Endodermal cell (in vitro differentiated cells): ENCODE measurements at regions not wholly inside any gene's neighbourhood (a gene's known extent, or its start where the extent isn't known, plus 50 kb on each side); places are given as distances from the start of the nearest gene placed in this dataset.

Source experiments
- DNase-seq: peaks from one replicate; pipeline ENCODE4 v3.0.0-alpha.2; 2017
- H3K27ac ChIP-seq: 2 replicates; pipeline ENCODE4 v1.5.1; 2013; ENCODE audit warnings: mild to moderate bottlenecking, low read depth, low read length, moderate library complexity
- H3K27me3 ChIP-seq: 2 replicates; pipeline ENCODE4 v1.6.1; 2013; ENCODE audit warnings: mild to moderate bottlenecking, low read length, moderate library complexity; ENCODE audit not compliant: insufficient read depth, control insufficient read depth, poor library complexity, severe bottlenecking
- H3K36me3 ChIP-seq: 2 replicates; pipeline ENCODE4 v1.7.0; 2013; ENCODE audit warnings: mild to moderate bottlenecking, low read length, moderate library complexity; ENCODE audit not compliant: control insufficient read depth, insufficient read depth
- H3K4me1 ChIP-seq: one replicate; pipeline ENCODE4 v1.7.0; 2013; ENCODE audit warnings: low read length; ENCODE audit not compliant: control insufficient read depth, insufficient read depth
- H3K4me3 ChIP-seq: 2 replicates; pipeline ENCODE4 v1.5.1; 2013; ENCODE audit warnings: mild to moderate bottlenecking, low read length, moderate library complexity
- H3K9ac ChIP-seq: 2 replicates; pipeline ENCODE4 v1.6.1; 2013; ENCODE audit warnings: mild to moderate bottlenecking, low read length, moderate library complexity; ENCODE audit not compliant: poor library complexity, severe bottlenecking; ENCODE audit errors: extremely low read depth
- H3K9me3 ChIP-seq: 2 replicates; pipeline ENCODE4 v1.6.1; 2013; ENCODE audit warnings: mild to moderate bottlenecking, low read length, moderate library complexity; ENCODE audit not compliant: control insufficient read depth
- H3K27ac Mint-ChIP-seq: 2 replicates; pipeline ENCODE4 v1.8.0; 2020; ENCODE audit warnings: mixed read lengths
- H3K27me3 Mint-ChIP-seq: 2 replicates; pipeline ENCODE4 v1.8.0; 2021; ENCODE audit warnings: mild to moderate bottlenecking, mixed read lengths; ENCODE audit not compliant: insufficient read depth
- H3K36me3 Mint-ChIP-seq: 2 replicates; pipeline ENCODE4 v1.8.0; 2020; ENCODE audit warnings: low read depth, mixed read lengths
- H3K4me1 Mint-ChIP-seq: 2 replicates; pipeline ENCODE4 v1.8.0; 2020; ENCODE audit warnings: mixed read lengths
- H3K4me3 Mint-ChIP-seq: 2 replicates; pipeline ENCODE4 v1.8.0; 2020; ENCODE audit warnings: mild to moderate bottlenecking, moderate library complexity, mixed read lengths
- H3K9me3 Mint-ChIP-seq: 2 replicates; pipeline ENCODE4 v1.8.0; 2020; ENCODE audit warnings: mild to moderate bottlenecking, mixed read lengths
- CTCF ChIP-seq: fragments of 200-600 bp; sonication (generic); conservative IDR thresholded peaks from 2 replicates; pipeline ENCODE4 v1.5.0; 2021; ENCODE audit warnings: antibody characterized with exemption, mild to moderate bottlenecking
- whole genome bisulfite sequencing, 2 experiments: methylation state at CpG; one replicate each; pipeline versions ENCODE4 v1.1.5 to v1.1.7; 2013; ENCODE audit warnings: missing lambda C conversion rate in 2 of 2, mixed read lengths in 1 of 2; ENCODE audit not compliant: insufficient coverage in 1 of 2, insufficient read length in 1 of 2; 5-methylcytosine and 5-hydroxymethylcytosine counted together

GRCh38 chr7:50959991-50960390, 177.3 kb upstream of the GRB10 start:
- H3K36me3 Mint-ChIP-seq, result peaks cover 3% of the 10 kb centered on the region
- H3K4me3 ChIP-seq, result no peak overlapping the region
- H3K4me1 ChIP-seq, result no peaks in the 10 kb centered on the region
- WGBS, 2 experiments, result 86 to 100% methylated on average over 1 of the region's 1 CpG
- H3K27ac ChIP-seq, result no peak overlapping the region
- no peak overlapping the region for H3K4me3 Mint-ChIP-seq
- no peak for DNase-seq
- no peak overlapping the region for H3K9ac ChIP-seq
- H3K9me3 Mint-ChIP-seq, result peaks cover 27% of the 10 kb centered on the region
- H3K27ac Mint-ChIP-seq, result no peak overlapping the region
- H3K9me3 ChIP-seq, result peaks cover 12% of the 10 kb centered on the region
- no peak for TF ChIP-seq CTCF
- H3K4me1 Mint-ChIP-seq, result peaks cover 43% of the 10 kb centered on the region
- peaks cover 77% of the 10 kb centered on the region for H3K27me3 Mint-ChIP-seq
- no peaks in the 10 kb centered on the region for H3K36me3 ChIP-seq
- H3K27me3 ChIP-seq, result no peaks in the 10 kb centered on the region

- Mint-ChIP-seq H3K27me3 (peaks cover 81% of the 10 kb centered on the region), H3K4me1 (peaks cover 43% of the 10 kb centered on the region), H3K36me3 (peaks cover 3% of the 10 kb centered on the region), H3K27ac (no peak overlapping the region), H3K4me3 (no peak overlapping the region), H3K9me3 (peaks cover 29% of the 10 kb centered on the region)
- Histone ChIP-seq H3K36me3 (no peaks in the 10 kb centered on the region), H3K9ac (no peak overlapping the region), H3K27ac (no peak overlapping the region), H3K27me3 (no peaks in the 10 kb centered on the region), H3K4me1 (no peaks in the 10 kb centered on the region), H3K9me3 (peaks cover 12% of the 10 kb centered on the region), H3K4me3 (no peak overlapping the region)
- DNase-seq, result no peak
- WGBS, 2 experiments, result 91 to 94% methylated on average over 2 to 4 of the region's 4 CpGs
- TF ChIP-seq CTCF, result no peak
Observed at GRCh38 chr7:50959560-50959959, 176.9 kb upstream of the GRB10 start.

- WGBS, 2 experiments, result 86 to 94% methylated on average over 2 to 3 of the region's 3 CpGs
- Histone ChIP-seq H3K27me3 (no peaks in the 10 kb centered on the region), H3K9me3 (peaks cover 12% of the 10 kb centered on the region), H3K36me3 (no peaks in the 10 kb centered on the region), H3K27ac (no peak overlapping the region), H3K4me3 (peak overlapping the region; percentile 37), H3K4me1 (no peaks in the 10 kb centered on the region), H3K9ac (no peak overlapping the region)
- peaks cover 3% of the 10 kb centered on the region for H3K36me3 Mint-ChIP-seq
- TF ChIP-seq CTCF, result no peak
- peaks cover 43% of the 10 kb centered on the region for H3K4me1 Mint-ChIP-seq
- H3K4me3 Mint-ChIP-seq, result no peak overlapping the region
- DNase-seq, result no peak
- peaks cover 29% of the 10 kb centered on the region for H3K9me3 Mint-ChIP-seq
- peak overlapping the region; percentile 81 for H3K27ac Mint-ChIP-seq
- peaks cover 94% of the 10 kb centered on the region for H3K27me3 Mint-ChIP-seq
Observed at GRCh38 chr7:50957855-50958254, 175.2 kb upstream of the GRB10 start.
